Glutamatergic neuron (in vitro differentiated cells): ENCODE measurements at regions not wholly inside any gene's neighbourhood (a gene's known extent, or its start where the extent isn't known, plus 50 kb on each side); places are given as distances from the start of the nearest gene placed in this dataset.

Experiments used
- DNase-seq: peaks from one replicate; pipeline ENCODE4 v3.0.0; 2022
- H3K27ac Mint-ChIP-seq: one replicate; pipeline ENCODE4 v1.8.0; 2020; ENCODE audit warnings: mild to moderate bottlenecking, mixed read lengths, inconsistent platforms; ENCODE audit not compliant: unreplicated experiment
- H3K27me3 Mint-ChIP-seq: one replicate; pipeline ENCODE4 v1.8.0; 2020; ENCODE audit warnings: mild to moderate bottlenecking, moderate library complexity, mixed read lengths, inconsistent platforms; ENCODE audit not compliant: unreplicated experiment
- H3K36me3 Mint-ChIP-seq: one replicate; pipeline ENCODE4 v1.8.0; 2020; ENCODE audit warnings: mild to moderate bottlenecking, mixed read lengths, inconsistent platforms; ENCODE audit not compliant: unreplicated experiment
- H3K4me1 Mint-ChIP-seq: one replicate; pipeline ENCODE4 v1.8.0; 2020; ENCODE audit warnings: mild to moderate bottlenecking, low read depth, mixed read lengths, inconsistent platforms; ENCODE audit not compliant: unreplicated experiment
- H3K4me3 Mint-ChIP-seq: one replicate; pipeline ENCODE4 v1.8.0; 2020; ENCODE audit warnings: mild to moderate bottlenecking, mixed read lengths, inconsistent platforms; ENCODE audit not compliant: unreplicated experiment
- H3K9me3 Mint-ChIP-seq: one replicate; pipeline ENCODE4 v1.8.0; 2020; ENCODE audit warnings: mild to moderate bottlenecking, moderate library complexity, mixed read lengths, inconsistent platforms; ENCODE audit not compliant: unreplicated experiment
- TF ChIP-seq, protein P1 (sequence below): fragments of 200-600 bp; sonication (generic); IDR thresholded peaks from one replicate; pipeline ENCODE4 v1.5.0; 2021; ENCODE audit not compliant: partially characterized antibody, unreplicated experiment

DNA sequence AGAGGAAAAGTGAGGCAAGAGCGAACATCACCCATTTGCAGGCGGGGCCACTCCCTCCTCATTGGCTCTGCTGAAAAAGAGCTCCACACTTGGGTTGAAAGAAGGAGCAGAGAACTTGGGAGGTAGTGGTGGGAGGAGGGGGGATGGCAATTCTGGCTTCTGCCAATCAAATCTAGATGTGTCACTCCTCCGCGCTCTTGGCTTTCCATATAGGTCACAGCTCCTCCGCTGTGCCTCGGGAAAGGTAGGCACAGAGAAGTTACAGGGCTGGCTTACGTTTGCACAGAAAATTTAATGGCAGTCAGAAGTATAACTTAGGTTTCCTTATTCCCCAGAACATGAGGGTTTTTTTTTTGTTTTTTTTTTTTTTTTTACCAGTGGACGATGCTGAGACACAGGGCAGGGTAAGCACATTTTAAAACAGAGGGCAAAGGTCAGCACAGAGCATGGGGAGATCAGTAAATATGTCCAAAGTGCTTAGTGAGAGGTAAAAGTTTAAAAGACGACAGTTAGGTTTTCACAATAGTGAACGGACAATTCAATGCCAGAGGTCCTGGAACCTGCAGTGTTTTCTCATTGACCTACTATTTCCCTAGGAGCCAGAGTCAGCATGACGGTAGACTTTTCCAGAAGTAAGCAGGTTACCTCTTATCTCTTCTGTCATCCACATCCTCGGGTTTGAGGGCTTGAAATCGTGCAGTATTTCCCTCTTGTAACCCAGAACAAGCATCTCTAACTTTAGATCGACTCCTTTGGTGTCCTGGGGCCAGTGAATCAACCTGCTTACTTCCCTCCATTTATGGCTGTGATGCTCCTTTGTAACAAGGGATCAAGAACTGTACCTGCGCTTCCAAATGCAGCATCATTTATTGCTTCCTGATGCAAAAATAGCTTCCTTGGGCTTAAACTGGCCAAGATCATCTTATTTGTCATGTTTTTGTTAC, 258.9 kb upstream of the PROX1 start:
- Mint-ChIP-seq H3K4me1 (peaks cover 3% of the 10 kb centered on the region), H3K4me3 (no peak overlapping the region), H3K9me3 (no peaks in the 10 kb centered on the region), H3K36me3 (peaks cover 12% of the 10 kb centered on the region), H3K27me3 (no peaks in the 10 kb centered on the region), H3K27ac (no peak overlapping the region)
- no peak for DNase-seq
- TF ChIP-seq, protein P1, sequence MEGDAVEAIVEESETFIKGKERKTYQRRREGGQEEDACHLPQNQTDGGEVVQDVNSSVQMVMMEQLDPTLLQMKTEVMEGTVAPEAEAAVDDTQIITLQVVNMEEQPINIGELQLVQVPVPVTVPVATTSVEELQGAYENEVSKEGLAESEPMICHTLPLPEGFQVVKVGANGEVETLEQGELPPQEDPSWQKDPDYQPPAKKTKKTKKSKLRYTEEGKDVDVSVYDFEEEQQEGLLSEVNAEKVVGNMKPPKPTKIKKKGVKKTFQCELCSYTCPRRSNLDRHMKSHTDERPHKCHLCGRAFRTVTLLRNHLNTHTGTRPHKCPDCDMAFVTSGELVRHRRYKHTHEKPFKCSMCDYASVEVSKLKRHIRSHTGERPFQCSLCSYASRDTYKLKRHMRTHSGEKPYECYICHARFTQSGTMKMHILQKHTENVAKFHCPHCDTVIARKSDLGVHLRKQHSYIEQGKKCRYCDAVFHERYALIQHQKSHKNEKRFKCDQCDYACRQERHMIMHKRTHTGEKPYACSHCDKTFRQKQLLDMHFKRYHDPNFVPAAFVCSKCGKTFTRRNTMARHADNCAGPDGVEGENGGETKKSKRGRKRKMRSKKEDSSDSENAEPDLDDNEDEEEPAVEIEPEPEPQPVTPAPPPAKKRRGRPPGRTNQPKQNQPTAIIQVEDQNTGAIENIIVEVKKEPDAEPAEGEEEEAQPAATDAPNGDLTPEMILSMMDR = no peak

DNA sequence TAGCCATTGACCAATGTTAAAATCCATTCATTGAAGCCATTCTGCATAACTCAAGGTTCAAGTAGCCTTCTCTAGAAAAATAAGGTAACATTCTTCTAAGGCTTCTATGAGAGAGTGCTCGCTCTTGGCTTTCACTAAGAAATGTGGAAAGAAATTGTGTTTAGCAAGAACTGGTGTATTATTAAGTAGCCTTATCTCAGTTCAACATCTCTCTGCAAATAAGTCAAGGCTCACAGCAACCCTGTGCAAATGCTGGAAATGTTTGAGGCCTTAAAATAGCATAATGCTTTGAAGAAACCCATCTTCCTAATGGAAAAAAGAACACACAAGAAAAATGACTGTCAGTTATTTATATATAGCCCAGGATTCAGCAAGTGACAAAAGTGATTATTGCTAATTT, 254.1 kb upstream of the PROX1 start:
- no peaks in the 10 kb centered on the region for H3K9me3 Mint-ChIP-seq
- H3K27me3 Mint-ChIP-seq = no peaks in the 10 kb centered on the region
- no peak overlapping the region for H3K4me3 Mint-ChIP-seq
- no peak overlapping the region for H3K27ac Mint-ChIP-seq
- TF ChIP-seq, protein P1 = no peak
- H3K36me3 Mint-ChIP-seq = peaks cover 12% of the 10 kb centered on the region
- no peak for DNase-seq
- no peaks in the 10 kb centered on the region for H3K4me1 Mint-ChIP-seq

DNA sequence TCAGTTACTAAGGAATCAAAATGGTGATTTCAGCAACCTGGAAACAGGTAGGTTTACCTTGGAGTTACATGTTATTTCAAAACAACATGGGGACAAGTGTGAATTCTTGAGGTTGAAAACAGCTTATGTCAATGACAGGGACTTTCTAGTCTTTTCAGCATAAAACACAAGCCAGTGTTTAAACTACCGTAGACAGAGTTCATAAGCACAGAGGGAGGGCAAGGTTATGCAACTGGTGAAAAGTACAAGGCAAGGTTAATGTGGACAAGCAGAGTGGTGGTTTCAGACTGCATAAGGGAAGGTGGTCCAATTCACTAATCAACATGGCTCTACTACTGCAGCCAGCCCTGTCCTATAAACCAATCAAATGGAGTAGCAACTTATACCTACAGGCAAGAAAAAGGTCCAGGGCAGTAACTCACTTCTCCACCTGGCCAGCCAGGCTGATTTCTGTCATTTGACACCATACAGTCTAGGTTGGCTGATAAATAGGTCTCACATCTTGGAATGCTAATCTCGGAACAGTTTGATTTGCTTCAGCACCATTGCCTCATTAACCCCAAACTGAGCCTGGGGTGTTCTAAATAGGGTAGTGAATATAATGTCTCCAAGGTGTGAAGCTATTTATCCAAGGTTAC, 250.3 kb upstream of the PROX1 start:
- Mint-ChIP-seq H3K36me3 (no peaks in the 10 kb centered on the region), H3K27me3 (no peaks in the 10 kb centered on the region), H3K27ac (no peak overlapping the region), H3K9me3 (no peaks in the 10 kb centered on the region), H3K4me3 (no peak overlapping the region), H3K4me1 (no peaks in the 10 kb centered on the region)
- TF ChIP-seq, protein P1 = no peak
- DNase-seq = no peak

DNA sequence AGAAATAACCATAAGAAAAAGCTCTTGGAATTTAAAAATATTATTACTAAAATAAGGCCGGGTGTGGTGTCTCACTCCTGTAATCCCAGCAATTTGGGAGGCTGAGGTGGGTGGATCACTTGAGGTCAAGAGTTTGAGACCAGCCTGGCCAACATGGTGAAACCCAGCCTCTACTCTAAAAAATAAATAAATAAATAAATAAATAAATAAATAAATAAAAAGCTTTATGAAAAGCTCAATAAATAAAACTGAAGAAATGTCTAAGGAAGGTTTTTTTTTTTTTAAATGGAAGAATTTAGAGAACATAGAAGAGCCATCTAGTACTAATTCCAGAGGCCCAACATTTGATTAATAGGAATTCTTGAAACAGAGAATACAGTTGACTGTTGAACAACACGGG, 249.1 kb upstream of the PROX1 start:
- Mint-ChIP-seq H3K27ac (no peak overlapping the region), H3K4me3 (no peak overlapping the region), H3K27me3 (no peaks in the 10 kb centered on the region), H3K36me3 (no peaks in the 10 kb centered on the region), H3K9me3 (no peaks in the 10 kb centered on the region), H3K4me1 (no peaks in the 10 kb centered on the region)
- TF ChIP-seq, protein P1 = no peak
- DNase-seq = no peak

DNA sequence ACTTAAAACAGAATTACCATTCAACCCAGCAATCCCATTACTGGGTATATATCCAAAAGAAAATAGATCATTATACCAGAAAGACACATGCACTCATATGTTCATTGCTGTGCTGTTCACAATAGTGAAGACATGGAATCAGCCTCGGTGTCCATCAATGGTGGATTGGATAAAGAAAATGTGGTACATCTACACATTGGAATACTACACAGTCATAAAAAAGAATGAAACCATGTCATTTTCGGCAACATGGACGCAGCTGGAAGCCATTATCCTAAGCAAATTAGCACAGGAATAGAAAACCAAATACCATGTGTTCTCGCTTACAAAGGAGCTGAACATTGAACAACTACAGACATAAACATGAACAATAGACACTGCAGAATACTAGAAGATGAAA, 244.8 kb upstream of the PROX1 start:
- H3K4me3 Mint-ChIP-seq = no peak overlapping the region
- H3K27me3 Mint-ChIP-seq = no peaks in the 10 kb centered on the region
- H3K4me1 Mint-ChIP-seq = peaks cover 2% of the 10 kb centered on the region
- DNase-seq = no peak
- TF ChIP-seq, protein P1 = no peak
- H3K9me3 Mint-ChIP-seq = no peaks in the 10 kb centered on the region
- H3K27ac Mint-ChIP-seq = no peak overlapping the region
- no peaks in the 10 kb centered on the region for H3K36me3 Mint-ChIP-seq
